ENCODE measurements at regions not wholly inside any gene's neighbourhood (a gene's known extent, or its start where the extent isn't known, plus 50 kb on each side); places are given as distances from the start of the nearest gene placed in this dataset.

DNA sequence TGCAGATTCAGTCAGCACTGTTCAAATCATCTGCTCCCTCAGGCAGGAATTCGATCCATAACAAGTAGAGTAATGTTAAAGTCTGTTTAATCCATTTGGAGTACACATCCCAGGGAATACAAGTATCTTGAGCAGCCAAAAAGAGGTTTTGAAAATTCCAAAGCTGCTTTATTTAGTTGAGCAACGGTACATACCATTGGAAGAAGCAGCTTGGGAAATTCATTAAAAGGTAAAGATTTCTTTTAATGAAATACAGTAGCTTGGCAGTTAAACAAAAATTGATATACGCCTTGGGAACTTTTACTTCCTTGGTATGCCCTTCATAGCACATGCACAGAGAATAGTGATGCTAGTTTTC is 153.8 kb downstream of the LRIG3 start:
- Histone ChIP-seq H3K36me3 (no peaks in the 10 kb centered on the region), H3K27me3 (no peaks in the 10 kb centered on the region), H3K4me3 (no peak overlapping the region), H3K27ac (peak overlapping the region in 1 of 10 donors; percentile 19), H3K9me3 (peaks cover 0 to 22% (median 0%) of the 10 kb centered on the region in 11 donors), H3K4me1 (no peaks in the 10 kb centered on the region)
- TF ChIP-seq, protein P1, sequence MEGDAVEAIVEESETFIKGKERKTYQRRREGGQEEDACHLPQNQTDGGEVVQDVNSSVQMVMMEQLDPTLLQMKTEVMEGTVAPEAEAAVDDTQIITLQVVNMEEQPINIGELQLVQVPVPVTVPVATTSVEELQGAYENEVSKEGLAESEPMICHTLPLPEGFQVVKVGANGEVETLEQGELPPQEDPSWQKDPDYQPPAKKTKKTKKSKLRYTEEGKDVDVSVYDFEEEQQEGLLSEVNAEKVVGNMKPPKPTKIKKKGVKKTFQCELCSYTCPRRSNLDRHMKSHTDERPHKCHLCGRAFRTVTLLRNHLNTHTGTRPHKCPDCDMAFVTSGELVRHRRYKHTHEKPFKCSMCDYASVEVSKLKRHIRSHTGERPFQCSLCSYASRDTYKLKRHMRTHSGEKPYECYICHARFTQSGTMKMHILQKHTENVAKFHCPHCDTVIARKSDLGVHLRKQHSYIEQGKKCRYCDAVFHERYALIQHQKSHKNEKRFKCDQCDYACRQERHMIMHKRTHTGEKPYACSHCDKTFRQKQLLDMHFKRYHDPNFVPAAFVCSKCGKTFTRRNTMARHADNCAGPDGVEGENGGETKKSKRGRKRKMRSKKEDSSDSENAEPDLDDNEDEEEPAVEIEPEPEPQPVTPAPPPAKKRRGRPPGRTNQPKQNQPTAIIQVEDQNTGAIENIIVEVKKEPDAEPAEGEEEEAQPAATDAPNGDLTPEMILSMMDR (IDR thresholded peaks at IDR 0.05), result no peak
- intact Hi-C loops (cut with DNase I), result loop anchor here in 1 of 10 donors (10.0 kb wide), 1 partner anchor 48 kb away; no protein-coding TSS in a partner anchor
- DNase-seq (no peak), ATAC-seq (no peak)
- 58 to 62% methylated on average over 3 of the region's 3 CpGs for WGBS, 2 donors

DNA sequence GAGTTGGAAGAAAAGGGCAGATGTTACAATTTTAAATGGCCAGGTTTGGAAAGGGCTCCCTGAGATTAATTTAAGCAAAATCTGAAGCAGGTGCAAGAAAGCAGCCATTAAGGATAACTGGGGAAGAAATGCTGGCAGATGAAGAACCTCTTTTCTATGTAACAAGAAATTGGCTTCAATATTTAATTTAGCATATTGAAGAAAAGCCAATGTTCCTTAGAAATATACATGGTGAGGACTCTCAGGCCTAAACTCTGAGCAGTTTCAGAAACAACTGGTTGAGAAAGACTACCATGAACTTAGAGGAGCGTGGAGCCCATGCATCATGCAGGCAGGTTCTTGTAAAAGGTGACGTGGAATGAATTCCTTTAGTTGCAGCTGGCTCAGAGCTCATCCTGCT is 152.8 kb downstream of the LRIG3 start:
- TF ChIP-seq, protein P1 (IDR thresholded peaks at IDR 0.05), result no peak
- H3K27me3 ChIP-seq, result no peaks in the 10 kb centered on the region
- H3K4me3 ChIP-seq, result no peak overlapping the region
- WGBS, 2 donors, result 87 to 90% methylated on average over 2 of the region's 2 CpGs
- intact Hi-C loops (cut with DNase I), result loop anchor here in 1 of 10 donors (10.0 kb wide), 1 partner anchor 47 kb away; no protein-coding TSS in a partner anchor
- peaks cover 0 to 22% (median 0%) of the 10 kb centered on the region in 11 donors for H3K9me3 ChIP-seq
- DNase-seq, result no peak
- ATAC-seq, result no peak
- H3K27ac ChIP-seq, result no peak overlapping the region
- no peaks in the 10 kb centered on the region for H3K36me3 ChIP-seq
- H3K4me1 ChIP-seq, result no peaks in the 10 kb centered on the region

DNA sequence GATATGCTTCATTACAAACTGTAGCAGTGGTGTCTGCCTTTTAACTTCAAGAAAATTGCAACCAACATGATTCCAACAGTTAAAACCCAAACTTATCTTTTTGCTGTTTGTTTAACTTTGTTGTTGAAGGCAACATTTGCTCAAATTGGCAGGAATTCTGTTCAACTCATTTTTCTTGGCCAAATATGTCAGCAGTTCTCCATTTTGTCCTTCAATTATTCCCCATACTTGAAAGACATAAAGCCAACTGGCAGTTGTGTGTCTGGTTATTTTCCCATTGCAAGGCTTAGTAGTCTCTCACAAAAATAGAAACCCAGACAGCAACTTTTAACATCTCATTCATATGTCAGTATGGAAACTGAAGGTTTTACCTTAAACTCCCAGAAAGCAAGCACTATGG is 146.3 kb downstream of the LRIG3 start:
- Histone ChIP-seq H3K36me3 (no peaks in the 10 kb centered on the region), H3K4me3 (no peak overlapping the region), H3K9me3 (peaks cover 0 to 16% (median 0%) of the 10 kb centered on the region in 11 donors), H3K27ac (peak overlapping the region in 1 of 10 donors; percentile 20), H3K27me3 (no peaks in the 10 kb centered on the region), H3K4me1 (peaks cover 0 to 15% (median 0%) of the 10 kb centered on the region in 9 donors)
- DNase-seq (no peak), ATAC-seq (no peak)
- TF ChIP-seq, protein P1 (IDR thresholded peaks at IDR 0.05), result no peak
- intact Hi-C loops (cut with DNase I), result no loop called here

DNA sequence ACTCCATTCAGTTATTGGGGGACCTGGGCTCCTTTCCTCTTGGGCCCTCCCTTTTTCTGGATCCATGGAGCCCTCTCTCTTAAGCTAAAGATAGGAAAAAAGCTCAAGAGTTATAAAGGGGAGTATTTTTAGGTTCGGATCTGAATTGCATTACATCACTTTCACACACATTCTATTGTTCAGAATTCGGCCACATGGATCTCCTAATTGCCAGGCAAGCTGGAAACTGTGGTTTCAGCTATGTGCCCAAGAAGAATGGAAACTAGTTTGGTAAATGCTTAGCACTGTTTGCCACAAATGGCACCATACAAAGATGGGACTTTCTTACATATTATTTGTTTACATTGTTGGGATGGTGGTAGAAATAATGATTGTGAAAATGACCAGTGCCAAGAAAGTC is 145.6 kb downstream of the LRIG3 start:
- 42 to 50% methylated on average over 2 of the region's 2 CpGs for WGBS, 2 donors
- peak overlapping the region in 1 of 10 donors; percentile 20 for H3K27ac ChIP-seq
- H3K4me1 ChIP-seq, result peaks cover 0 to 15% (median 0%) of the 10 kb centered on the region in 9 donors
- H3K4me3 ChIP-seq, result no peak overlapping the region
- H3K9me3 ChIP-seq, result peaks cover 0 to 14% (median 0%) of the 10 kb centered on the region in 11 donors
- ATAC-seq, result no peak
- H3K36me3 ChIP-seq, result no peaks in the 10 kb centered on the region
- H3K27me3 ChIP-seq, result no peaks in the 10 kb centered on the region
- TF ChIP-seq, protein P1 (IDR thresholded peaks at IDR 0.05), result no peak
- no peak for DNase-seq
- intact Hi-C loops (cut with DNase I), result no loop called here
